HepG2 (cell line): ENCODE measurements at regions not wholly inside any gene's neighbourhood (a gene's known extent, or its start where the extent isn't known, plus 50 kb on each side); places are given as distances from the start of the nearest gene placed in this dataset.

Source experiments
- EZH2 ChIP-seq: conservative IDR thresholded peaks from 2 replicates; pipeline ENCODE4 v1.6.1; 2012; ENCODE audit warnings: mild to moderate bottlenecking, low read depth, low read length, moderate library complexity
- PCBP2 ChIP-seq: fragments of 200-400 bp; formaldehyde crosslinking; optimal IDR thresholded peaks from 2 replicates; pipeline ENCODE3; 2018; ENCODE audit warnings: low read length, low read depth; ENCODE audit not compliant: poor library complexity, severe bottlenecking
- SIN3A ChIP-seq: IDR thresholded peaks from 2 replicates; pipeline ENCODE4 v1.6.1; 2011; ENCODE audit warnings: low read depth, mild to moderate bottlenecking, control low read depth, low read length, borderline replicate concordance
- SMC3 ChIP-seq: IDR thresholded peaks from 2 replicates; pipeline ENCODE4 v1.6.1; 2011; ENCODE audit warnings: low read length, improper control_type of control experiment
- ZNF10 ChIP-seq: sonication (generic); formaldehyde crosslinking; IDR thresholded peaks from 2 replicates; pipeline ENCODE4 v1.4.0; 2020; ENCODE audit warnings: mild to moderate bottlenecking, low read depth, missing genetic modification reagents, borderline replicate concordance
- TF ChIP-seq, protein P1 (sequence below): sonication (generic); formaldehyde crosslinking; IDR thresholded peaks from 2 replicates; pipeline ENCODE4 v1.4.0; 2020; ENCODE audit warnings: mild to moderate bottlenecking, low read depth, missing genetic modification reagents

DNA sequence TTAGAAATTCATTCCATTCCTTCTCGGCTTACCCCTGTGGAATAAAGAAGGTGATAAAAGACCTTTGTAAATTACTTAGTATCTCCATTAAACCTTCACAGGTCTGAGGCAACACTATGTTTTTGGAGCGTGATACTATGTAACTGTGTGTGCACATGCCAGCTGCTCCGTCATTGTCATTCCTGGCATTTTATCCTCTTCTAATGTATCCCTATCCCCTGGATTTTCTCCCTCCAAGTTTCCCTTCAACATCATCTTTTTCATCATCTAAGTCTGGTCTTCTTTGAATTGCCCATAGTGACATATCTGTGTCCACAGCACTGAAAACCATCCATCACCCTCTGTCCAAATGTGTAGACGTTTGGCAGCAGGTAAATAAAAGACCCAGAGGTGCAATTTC is 125.7 kb downstream of the TEX36 start:
- TF ChIP-seq, protein P1, sequence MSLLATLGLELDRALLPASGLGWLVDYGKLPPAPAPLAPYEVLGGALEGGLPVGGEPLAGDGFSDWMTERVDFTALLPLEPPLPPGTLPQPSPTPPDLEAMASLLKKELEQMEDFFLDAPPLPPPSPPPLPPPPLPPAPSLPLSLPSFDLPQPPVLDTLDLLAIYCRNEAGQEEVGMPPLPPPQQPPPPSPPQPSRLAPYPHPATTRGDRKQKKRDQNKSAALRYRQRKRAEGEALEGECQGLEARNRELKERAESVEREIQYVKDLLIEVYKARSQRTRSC (CRISPR knock-in tag): no peak
- TF ChIP-seq PCBP2 (no peak), ZNF10 (CRISPR knock-in tag) (no peak), EZH2 (no peak), SIN3A (no peak), SMC3 (no peak)
